Mesodermal cell (in vitro differentiated cells): ENCODE measurements at regions not wholly inside any gene's neighbourhood (a gene's known extent, or its start where the extent isn't known, plus 50 kb on each side); places are given as distances from the start of the nearest gene placed in this dataset.

Experiments used
- H3K27ac ChIP-seq: 2 replicates; pipeline ENCODE4 v1.7.0; 2013; ENCODE audit warnings: mild to moderate bottlenecking, low read depth, low read length, moderate library complexity; ENCODE audit not compliant: severe bottlenecking
- H3K36me3 ChIP-seq: 2 replicates; pipeline ENCODE4 v1.7.1; 2013; ENCODE audit warnings: mild to moderate bottlenecking, low read length, moderate library complexity; ENCODE audit not compliant: control insufficient read depth, insufficient read depth
- H3K4me1 ChIP-seq: one replicate; pipeline ENCODE4 v1.7.1; 2013; ENCODE audit warnings: mild to moderate bottlenecking, low read length; ENCODE audit not compliant: insufficient read depth, control insufficient read depth, poor library complexity, severe bottlenecking
- H3K4me3 ChIP-seq: 2 replicates; pipeline ENCODE4 v1.7.0; 2013; ENCODE audit warnings: low read length, control low read depth, mild to moderate bottlenecking; ENCODE audit not compliant: insufficient read depth, poor library complexity, severe bottlenecking; ENCODE audit errors: extremely low read depth
- H3K9me3 ChIP-seq: 2 replicates; pipeline ENCODE4 v1.7.1; 2013; ENCODE audit warnings: mild to moderate bottlenecking, low read length, moderate library complexity; ENCODE audit not compliant: control insufficient read depth
- WGBS, 2 experiments: methylation state at CpG; one replicate each; pipeline ENCODE4 v1.1.5; 2013; ENCODE audit warnings: missing lambda C conversion rate in 2 of 2; ENCODE audit not compliant: insufficient coverage in 2 of 2; 5-methylcytosine and 5-hydroxymethylcytosine counted together

DNA sequence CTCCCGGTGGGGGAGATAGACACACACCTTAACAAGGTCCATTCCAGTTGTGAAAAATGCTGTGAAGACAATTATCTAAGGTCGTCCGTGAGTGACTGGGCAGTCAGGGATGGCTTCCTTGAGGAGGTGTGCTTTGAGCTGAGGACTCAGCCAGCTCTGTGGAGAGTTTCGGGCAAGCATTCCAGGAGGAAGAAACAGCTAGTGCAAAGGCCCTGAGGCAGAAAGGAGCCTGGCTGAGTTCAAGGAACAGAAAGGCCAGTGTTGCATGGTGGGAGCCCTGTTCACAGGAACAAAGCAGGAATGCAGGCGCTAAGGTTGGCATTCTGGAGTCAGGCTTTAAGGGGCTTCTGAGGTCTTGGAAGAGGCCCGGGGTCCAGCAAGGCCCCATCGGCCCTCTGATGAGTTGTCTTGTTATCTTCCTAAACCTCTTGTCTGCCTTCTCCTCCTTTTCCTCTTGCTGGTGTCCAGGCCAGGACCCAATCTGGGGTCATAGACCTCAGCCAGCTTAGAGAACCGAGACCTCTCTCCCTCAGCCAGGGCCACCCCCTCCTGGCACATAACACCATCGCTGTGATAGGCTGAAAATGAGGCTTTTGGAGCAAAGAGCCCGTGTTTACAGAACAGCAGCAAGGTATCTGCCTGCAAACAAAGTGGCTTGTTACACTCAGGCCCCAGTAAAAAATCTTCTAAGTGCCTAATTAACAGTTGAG lies 270.2 kb upstream of the MVB12B start:
- Histone ChIP-seq H3K36me3 (no peaks in the 10 kb centered on the region), H3K4me3 (no peak overlapping the region), H3K27ac (no peak overlapping the region), H3K4me1 (no peaks in the 10 kb centered on the region), H3K9me3 (no peaks in the 10 kb centered on the region)
- 84 to 97% methylated on average over 4 to 8 of the region's 10 CpGs for WGBS, 2 experiments

DNA sequence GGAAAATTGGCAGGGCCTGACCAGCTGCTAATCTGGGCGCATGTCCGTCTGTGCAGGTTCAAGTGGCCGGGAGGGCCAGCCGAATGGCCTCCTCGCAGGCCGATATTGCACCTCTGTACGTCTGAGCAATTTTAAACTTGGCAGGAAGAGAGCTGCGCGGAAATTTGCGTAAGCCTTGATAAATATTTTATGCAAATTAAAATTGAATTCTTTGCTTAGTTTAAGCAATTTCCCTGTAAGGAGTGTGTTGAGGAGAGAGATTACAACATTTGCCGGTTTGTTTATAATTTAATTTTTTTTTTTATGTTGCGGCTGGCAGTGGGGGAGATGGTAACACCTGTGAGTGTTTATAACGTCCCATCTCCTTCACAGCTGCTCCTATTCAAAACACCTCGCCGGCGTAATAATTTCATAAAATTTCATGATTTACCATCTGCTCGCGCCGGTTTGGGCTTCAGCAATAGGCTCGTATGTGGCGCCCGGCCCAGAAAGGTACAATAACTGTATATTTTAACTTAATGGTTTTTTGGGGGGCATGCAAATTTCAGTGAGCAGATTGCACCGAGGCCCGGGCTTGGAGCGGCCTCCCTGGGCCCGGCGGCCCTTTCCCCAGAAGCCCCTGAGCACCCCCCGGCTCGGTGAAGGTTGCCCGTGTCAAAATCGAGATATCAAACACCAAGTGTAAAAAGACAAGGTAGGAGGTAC lies 269.4 kb upstream of the MVB12B start:
- no peaks in the 10 kb centered on the region for H3K4me1 ChIP-seq
- no peak overlapping the region for H3K4me3 ChIP-seq
- 94 to 97% methylated on average over 8 to 12 of the region's 31 CpGs for WGBS, 2 experiments
- H3K9me3 ChIP-seq = no peaks in the 10 kb centered on the region
- H3K36me3 ChIP-seq = no peaks in the 10 kb centered on the region
- H3K27ac ChIP-seq = no peak overlapping the region

DNA sequence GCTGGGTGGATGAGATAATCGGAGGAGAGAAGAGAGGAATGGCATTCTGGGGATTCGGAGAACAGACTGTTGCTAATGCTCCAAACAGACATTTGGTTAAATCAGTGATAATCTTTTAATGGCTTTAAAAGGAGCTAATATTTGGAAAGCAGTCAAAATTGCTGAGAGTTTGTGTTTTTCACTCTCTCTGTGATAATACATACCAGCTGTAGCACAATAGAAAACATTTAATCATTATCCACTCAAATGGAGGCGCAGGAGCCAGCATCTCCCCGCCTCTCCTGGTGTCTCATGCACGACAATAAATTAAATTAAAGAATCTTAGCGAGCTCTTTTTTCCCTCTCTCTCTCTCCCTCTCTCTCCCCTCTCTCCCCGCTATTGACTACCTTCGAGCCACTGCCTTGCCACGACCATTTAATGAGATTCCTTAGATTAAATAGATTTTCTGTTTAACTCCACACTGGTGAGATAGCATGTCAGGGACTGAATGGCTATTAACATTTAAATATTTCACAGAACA lies 268.6 kb upstream of the MVB12B start:
- Histone ChIP-seq H3K9me3 (no peaks in the 10 kb centered on the region), H3K36me3 (no peaks in the 10 kb centered on the region), H3K4me1 (no peaks in the 10 kb centered on the region), H3K4me3 (no peak overlapping the region), H3K27ac (no peak overlapping the region)
- 89 to 95% methylated on average over 4 to 7 of the region's 9 CpGs for WGBS, 2 experiments

DNA sequence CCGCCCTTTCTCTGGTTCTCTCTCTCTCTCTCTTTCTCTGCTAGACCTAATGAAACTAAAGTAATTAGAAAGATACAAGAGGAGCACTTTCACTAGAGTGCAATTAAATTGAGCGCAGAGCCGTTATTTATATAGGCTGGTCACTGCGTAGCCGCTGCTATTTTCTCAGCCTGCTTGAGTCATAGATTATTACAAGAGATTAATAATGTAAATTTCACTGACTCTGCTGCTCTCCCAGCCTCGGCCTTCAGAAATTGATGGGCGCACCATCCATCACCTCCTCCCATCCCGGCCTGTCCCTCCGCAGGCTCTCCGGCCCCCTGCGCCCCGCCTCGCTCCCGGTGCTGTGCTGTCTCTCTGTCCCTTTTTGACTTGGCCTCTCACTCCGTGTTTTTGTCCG lies 268.0 kb upstream of the MVB12B start:
- no peaks in the 10 kb centered on the region for H3K9me3 ChIP-seq
- no peaks in the 10 kb centered on the region for H3K36me3 ChIP-seq
- H3K27ac ChIP-seq = no peak overlapping the region
- WGBS, 2 experiments = 86 to 92% methylated on average over 4 to 10 of the region's 16 CpGs
- no peak overlapping the region for H3K4me3 ChIP-seq
- no peaks in the 10 kb centered on the region for H3K4me1 ChIP-seq

DNA sequence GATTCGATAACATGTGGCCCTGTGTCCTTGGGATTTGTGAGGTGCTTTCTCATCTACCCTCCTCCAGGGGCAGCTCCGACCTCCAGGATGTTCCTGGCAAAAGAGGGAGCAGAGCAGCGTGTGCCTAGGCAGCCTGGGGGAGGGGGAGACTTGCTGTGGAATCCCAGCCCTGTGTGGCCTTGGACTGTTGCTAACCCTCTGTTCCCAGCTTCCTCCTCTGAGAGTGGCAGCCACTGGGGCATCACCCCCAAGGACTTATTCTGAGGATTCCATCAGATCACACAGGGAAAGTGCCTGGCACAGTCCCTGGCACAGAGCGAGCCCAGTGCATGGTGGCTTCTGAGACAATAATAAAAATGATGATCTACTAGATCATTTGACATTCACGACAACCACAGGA lies 265.1 kb upstream of the MVB12B start:
- no peaks in the 10 kb centered on the region for H3K4me1 ChIP-seq
- no peak overlapping the region for H3K4me3 ChIP-seq
- no peaks in the 10 kb centered on the region for H3K9me3 ChIP-seq
- 89 to 92% methylated on average over 2 to 3 of the region's 5 CpGs for WGBS, 2 experiments
- H3K27ac ChIP-seq = no peak overlapping the region
- H3K36me3 ChIP-seq = no peaks in the 10 kb centered on the region

DNA sequence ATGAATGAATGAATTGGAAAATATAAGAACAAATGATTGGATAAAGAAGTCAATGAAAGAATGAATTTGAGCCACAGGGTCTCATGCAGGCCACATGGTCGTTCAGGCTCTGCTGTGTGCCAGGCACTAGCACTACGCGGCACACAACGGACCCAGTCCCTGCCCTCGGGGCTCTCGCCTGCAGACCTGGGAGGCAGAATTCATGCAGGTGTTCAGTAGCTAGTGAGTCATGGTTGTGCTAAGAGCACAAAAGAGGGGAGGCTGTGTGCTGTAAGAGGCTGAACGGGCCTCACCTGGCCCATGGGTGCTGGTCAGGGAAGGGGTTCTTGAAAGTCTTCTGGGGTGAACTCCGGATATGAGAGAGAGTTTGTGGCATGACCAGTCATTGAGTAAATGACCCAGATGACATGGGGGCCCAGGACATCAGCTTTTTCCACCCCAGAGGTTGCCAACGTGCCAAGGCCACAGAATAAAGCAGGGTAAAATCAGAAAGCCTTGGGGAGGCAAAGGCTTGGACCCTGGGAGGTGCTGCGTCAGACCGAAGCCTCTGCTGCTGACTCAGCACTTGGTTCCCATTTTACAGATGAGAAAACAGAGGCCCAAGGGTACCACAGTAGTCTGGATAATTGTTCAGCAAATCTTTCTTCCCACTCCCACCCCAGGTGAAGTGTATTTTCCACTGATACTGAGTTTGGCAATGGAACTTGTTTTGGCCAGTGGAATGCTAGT lies 264.3 kb upstream of the MVB12B start:
- Histone ChIP-seq H3K36me3 (no peaks in the 10 kb centered on the region), H3K4me3 (no peak overlapping the region), H3K9me3 (no peaks in the 10 kb centered on the region), H3K27ac (no peak overlapping the region), H3K4me1 (no peaks in the 10 kb centered on the region)
- WGBS, 2 experiments = 89 to 93% methylated on average over 11 of the region's 11 CpGs

DNA sequence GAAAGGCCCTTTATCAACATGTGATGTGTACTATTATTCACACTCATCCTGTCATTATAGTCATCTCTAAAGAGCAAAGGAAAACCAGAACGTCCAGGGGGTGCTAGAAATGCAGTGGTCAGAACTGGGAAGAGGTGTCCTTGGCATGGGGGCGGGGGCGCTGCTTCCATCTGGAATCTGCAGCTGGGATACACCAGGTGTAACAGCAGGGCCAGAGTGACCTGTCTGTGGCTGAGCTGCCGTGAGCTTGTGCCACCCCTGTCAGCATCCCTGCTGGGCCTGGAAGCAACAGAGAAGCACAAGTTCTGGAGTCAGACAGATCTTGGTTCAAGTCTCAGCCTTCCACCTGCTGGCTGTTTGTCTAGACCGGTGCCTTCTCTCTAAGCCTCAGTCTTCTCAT lies 263.3 kb upstream of the MVB12B start:
- Histone ChIP-seq H3K9me3 (no peaks in the 10 kb centered on the region), H3K27ac (no peak overlapping the region), H3K4me3 (no peak overlapping the region), H3K4me1 (no peaks in the 10 kb centered on the region), H3K36me3 (no peaks in the 10 kb centered on the region)
- WGBS, 2 experiments = 90 to 96% methylated on average over 5 of the region's 5 CpGs

DNA sequence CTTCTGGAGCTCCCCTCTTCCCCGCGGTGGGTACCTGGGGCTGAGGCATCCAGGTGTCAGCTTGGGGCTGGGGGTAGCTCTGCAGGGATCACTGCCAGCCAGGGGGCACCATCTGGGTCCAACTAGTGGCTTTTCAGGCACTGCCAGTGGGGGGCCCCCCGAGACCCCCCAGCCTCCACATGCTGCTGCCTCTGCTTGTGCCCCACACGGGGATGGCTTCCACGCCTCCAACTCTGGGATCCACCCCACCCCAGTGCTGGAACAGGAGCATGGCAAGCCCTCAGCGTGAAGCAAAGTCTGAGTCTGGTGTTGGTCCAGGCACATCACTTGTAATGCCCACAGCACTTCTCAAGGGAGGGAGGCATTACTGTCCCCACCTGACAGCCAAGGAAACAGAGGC lies 260.5 kb upstream of the MVB12B start:
- H3K4me3 ChIP-seq = no peak overlapping the region
- H3K4me1 ChIP-seq = no peaks in the 10 kb centered on the region
- no peaks in the 10 kb centered on the region for H3K9me3 ChIP-seq
- whole genome bisulfite sequencing, 2 experiments = 69 to 80% methylated on average over 4 of the region's 6 CpGs
- H3K27ac ChIP-seq = no peak overlapping the region
- no peaks in the 10 kb centered on the region for H3K36me3 ChIP-seq

DNA sequence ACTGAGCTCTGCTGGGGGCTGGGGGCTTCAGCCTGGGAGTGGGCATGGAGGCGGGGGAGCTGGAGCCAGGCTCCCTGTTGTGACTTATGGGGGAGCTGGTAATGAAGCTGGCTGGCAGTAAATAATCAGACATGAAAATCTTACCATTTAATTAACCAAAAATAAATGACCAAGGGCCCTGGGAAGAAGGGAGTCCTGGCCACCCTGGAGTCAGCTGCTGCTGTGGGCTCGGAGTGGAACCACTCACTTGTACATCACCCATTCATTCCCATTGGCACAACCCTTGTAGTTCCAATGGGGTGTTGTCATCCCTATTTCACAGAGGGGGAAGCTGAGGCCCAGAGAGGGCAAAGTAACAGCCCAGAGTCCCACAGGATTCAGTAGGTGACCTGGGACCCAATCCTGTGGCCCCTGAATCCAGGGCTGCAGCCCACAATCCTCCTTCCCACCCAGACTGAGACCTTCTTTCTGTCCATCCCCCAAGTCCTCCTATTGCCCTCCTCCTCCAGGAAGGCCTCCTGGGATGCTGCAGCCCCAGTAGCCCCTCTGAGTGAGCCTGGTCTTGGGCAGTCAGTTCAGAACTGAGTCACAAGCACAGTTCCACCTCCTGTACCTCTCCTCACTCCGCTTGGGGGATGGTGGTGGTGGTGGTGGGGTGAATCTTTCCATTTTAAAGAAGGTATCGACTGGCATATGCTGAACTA lies 259.4 kb upstream of the MVB12B start:
- WGBS, 2 experiments = no CpG with 5 or more reads among the region's 4 CpGs
- H3K27ac ChIP-seq = no peak overlapping the region
- no peaks in the 10 kb centered on the region for H3K36me3 ChIP-seq
- H3K4me1 ChIP-seq = no peaks in the 10 kb centered on the region
- H3K9me3 ChIP-seq = no peaks in the 10 kb centered on the region
- no peak overlapping the region for H3K4me3 ChIP-seq

DNA sequence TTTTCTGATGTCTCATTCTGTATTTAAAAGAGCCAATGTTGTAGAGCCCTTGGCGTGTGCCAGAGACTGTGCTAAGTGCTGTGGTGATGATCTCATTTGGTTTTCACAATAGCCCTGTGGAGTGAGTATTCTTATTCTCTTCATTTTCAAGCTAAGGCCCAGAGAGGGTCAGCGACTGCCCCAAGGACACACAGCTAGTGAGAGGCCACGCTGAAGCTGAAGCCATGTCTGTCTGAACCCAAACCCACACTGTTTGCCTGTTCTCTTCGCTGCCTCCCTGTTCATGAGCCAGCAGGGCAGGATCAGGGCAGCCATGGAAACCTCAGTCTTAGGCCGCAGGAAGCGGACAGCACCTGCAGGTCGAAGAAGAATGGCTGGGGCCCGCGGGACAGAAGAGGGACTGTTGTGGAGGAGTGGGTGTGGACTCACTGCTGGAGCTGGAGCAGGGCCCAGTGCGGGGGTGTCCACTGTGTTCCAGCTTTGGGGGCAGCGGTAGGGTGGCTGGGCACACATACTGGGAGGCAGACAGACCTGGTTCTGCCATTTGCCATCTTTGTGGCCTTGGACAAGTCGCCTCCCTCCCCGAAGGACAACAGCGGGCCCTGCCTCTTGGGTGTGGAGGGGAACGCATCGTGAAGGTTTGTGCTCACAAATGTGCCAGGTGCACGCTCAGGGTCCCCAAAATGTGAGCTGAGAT lies 257.9 kb upstream of the MVB12B start:
- Histone ChIP-seq H3K4me3 (no peak overlapping the region), H3K9me3 (no peaks in the 10 kb centered on the region), H3K27ac (no peak overlapping the region), H3K4me1 (no peaks in the 10 kb centered on the region), H3K36me3 (no peaks in the 10 kb centered on the region)
- WGBS, 2 experiments = 87 to 92% methylated on average over 14 to 15 of the region's 17 CpGs
